Adrenal gland (tissue), 5 donors: ENCODE measurements at regions not wholly inside any gene's neighbourhood (a gene's known extent, or its start where the extent isn't known, plus 50 kb on each side); places are given as distances from the start of the nearest gene placed in this dataset.

Experiments
- CTCF ChIP-seq, 6 experiments: fragments of 450-650 bp in 4 of 6; fragments of 200-600 bp in 2 of 6; sonication (generic) in 1 of 6; IDR thresholded peaks; 1 replicate in 5 of 6; 2 replicates in 1 of 6; pipeline versions ENCODE4 v1.5.1 to v1.8.0; 2016 to 2021; ENCODE audit warnings: antibody characterized with exemption in 6 of 6, mild to moderate bottlenecking in 2 of 6, moderate library complexity in 1 of 6
- POLR2A ChIP-seq, 2 donors: fragments of 450-650 bp; IDR thresholded peaks; one replicate each; pipeline ENCODE4 v1.6.1; 2017; ENCODE audit warnings: antibody characterized with exemption in 2 of 2, mild to moderate bottlenecking in 2 of 2, moderate library complexity in 1 of 2
- donor health status: DM: no; HTN: no; CAD: no.

- TF ChIP-seq CTCF (IDR thresholded peaks at IDR 0.05) (no peak), POLR2A (IDR thresholded peaks at IDR 0.05) (no peak)
These were observed 114.3 kb upstream of the ETV6 start for GRCh38 chr12:11535127-11535526.
